NOMO-1 treated with DMSO at 0.1 percent for 48 hours (cell line): ENCODE measurements at regions not wholly inside any gene's neighbourhood (a gene's known extent, or its start where the extent isn't known, plus 50 kb on each side); places are given as distances from the start of the nearest gene placed in this dataset.
"Not testable (repeated sequence)": the region's sequence is repeated elsewhere in the genome, so short reads cannot be mapped to it uniquely, and the experiment has no call there.

Experiments used
- DNase-seq: peaks from one replicate; lab custom pipeline; 2025; ENCODE audit not compliant: unreplicated experiment; lab: John Stamatoyannopoulos, UW

DNA sequence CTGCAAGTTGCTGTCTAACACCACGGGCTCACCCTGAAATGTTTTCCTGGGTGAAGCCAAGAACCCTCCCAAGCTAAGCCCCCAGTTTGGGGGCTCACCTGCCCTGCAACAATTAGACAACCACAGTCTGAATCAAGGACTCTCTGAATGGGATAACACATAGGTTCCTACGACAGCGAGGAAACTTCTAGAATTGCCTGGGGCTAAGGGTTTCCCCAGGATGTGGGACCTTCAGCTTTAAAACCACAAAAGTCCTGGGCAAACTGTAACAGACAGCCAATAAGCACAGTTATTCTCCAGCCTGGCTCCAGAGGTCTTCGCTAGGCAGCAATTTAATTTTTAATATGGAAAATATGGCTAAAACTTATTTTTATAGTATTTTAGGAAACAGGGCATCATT is 162.6 kb downstream of the PRKX start:
- DNase-seq = no peak

DNA sequence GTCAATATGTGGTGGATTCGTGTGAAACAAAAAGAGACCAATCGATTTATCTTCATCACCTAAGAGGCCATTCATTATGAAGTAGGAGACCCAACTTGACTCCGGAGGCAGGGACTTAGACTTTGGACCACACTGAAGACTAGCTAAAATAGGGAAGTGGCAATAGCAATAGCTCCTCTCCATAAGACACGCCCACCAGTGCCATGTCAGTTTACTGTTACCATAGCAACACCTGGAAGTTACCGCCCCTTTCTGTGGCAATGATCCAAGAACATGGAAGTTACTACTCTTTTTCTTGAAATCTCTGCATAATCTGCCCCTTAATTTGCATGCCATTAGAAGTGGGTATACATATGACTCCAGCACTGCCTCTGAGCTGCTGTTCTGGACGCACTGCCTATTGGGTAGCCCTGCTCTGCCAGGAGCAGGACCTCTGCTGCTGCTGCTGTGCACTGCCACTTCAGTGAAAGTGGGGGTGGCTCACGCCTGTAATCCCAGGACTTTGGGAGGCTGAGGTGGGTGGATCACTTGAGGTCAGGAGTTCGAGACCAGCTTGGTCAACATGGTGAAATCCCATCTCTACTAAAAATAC is 163.2 kb downstream of the PRKX start:
- DNase-seq = peak; percentile 91

DNA sequence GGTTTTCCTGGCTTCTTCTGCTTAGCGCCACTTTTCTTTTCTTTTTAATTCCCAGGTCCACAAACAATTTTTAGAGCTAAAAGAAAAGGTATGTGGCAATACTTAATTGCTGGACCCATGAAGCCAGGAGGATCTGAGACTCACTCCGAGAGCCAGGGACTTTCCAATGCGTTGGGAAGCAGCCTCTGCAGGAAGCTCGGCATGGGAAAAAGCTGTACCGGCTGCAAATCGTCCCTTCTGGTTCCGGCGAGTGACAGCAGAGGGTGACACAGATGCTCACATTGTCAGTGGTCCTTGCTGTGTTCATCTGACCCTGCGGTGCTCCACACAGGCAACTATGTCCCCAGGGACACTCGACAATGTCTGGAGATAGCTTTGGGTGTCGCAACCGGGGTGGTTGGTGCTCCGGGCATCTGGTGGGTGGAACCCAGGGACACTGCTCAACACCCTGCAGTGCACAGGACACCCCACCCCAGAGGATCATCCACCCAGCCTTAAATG is 164.0 kb downstream of the PRKX start:
- DNase-seq = peak; percentile 18

DNA sequence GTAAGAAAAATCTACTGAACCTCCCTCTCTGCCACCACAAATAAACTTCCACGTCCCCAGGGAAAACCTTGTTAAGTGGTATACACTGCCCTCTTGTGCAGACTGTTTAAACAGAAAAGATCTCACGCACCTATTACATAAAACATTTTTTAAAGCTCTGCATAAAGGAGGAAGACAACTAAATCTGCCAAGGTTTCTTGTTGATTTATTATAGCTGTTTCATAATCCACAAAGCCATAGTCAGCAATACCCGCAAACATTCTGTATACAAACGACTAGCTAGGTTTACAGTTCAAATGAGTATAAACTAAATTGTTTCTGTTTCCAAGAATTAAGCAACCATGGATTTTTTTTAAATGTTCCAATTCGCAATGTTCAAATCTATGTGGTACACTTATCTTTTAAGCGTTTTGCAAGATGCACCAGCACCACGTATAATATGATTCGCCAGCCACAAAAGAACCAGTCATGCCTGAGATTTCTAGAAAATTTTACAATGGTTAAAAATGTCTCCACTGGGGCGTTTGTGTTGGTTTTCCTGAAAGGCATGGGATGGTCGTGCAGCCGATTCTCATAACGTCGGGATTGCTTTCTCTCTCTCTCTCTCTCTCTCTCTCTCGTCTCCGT is 164.6 kb downstream of the PRKX start:
- DNase-seq = peak; percentile 93

DNA sequence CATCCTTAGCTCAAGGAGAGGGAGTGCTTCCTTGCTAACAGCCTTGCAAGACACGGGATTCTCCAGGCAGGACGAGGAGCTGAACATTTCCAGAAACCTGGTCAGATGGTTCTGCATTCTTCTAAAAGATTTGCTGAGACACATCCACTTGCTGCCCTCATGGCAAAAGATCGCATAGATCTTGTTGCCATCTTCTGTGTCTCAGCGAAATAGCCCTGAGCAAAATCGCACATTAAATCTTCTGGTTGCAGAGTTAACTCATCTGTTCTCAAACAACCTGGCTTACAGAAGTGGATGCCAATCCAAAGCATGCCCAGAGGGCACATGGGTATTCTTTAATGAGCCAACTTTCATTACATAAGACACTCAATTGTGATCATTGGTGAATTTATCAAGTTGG is 167.5 kb downstream of the PRKX start:
- DNase-seq = no peak

DNA sequence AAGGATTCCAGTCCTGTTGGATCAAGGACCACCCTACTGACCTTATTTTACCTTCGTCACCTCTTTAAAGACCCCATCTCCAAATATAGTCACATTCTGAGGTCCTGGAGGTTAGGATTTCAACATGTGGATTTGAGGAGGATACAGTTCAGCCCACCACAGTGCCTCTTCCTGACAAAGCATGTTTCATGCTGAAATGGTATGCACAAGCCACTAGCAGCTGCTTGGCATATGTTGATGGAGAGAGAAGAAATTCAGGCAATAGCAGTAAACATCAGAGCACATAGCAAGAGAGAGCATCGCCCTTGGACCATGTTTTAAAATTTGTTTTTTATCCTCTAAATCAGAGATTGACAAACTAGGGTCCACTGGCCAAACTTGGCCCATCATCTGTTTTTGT is 172.1 kb downstream of the PRKX start:
- DNase-seq = no peak

DNA sequence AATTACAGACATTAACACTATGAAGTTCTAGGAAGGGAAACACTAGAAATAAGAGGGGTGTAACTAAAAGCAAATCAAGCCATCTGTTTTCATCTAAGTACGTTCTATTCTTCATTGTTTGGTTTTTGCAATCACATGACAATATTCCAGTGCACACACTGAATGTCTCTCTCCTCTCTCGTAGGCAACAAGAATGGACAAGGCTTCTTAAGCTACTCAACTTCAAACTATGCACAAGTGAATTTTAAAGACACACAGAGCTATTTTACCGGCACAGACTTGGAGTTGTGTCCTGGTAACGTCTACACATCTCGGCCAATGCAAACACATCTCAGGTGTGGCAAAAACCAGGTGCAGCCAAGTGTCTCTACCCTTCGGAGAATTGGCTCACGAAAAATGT is 173.3 kb downstream of the PRKX start:
- DNase-seq = no peak

DNA sequence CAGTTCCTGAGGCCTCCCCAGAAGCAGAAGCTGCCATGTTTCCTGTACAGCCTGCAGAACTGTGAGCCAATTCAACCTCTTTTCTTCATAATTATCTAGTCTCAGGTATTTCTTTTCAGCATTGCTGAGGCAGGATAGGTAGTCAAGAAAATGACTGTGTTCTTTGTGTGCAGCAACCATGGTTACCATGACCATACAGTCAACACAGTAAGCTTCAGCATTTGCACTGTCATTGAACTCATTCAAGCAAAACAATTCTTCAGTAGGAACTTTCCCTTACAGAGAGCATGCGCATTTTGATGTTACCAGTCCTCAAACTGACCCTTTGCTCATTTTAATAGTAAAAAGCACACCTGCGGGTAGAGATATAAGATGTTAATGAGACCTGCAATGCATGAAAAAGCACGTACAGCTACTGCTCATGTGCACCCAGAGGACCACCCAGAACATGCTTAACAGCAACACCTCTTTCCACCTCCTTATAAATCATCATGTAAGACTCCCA is 180.8 kb downstream of the PRKX start:
- no peak for DNase-seq

DNA sequence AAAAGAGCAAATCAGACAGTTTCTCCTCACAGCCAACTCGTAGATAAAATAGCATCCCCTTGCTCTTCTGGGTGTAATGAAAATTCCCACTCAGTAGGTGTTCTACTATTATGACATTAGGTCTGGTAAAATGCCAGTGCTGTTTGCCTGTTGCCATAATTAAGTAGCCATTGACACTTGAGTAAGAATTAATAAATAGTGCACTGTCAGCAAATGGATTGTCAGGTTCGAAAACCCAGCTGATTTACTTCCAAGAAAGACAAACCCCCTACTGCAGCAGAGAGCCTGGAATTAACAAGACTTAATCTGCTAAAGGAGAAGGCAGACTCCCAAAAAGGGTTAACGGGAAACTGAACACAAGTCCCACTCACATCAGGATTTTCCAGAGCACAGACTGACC is 182.0 kb downstream of the PRKX start:
- not testable (repeated sequence) for DNase-seq

DNA sequence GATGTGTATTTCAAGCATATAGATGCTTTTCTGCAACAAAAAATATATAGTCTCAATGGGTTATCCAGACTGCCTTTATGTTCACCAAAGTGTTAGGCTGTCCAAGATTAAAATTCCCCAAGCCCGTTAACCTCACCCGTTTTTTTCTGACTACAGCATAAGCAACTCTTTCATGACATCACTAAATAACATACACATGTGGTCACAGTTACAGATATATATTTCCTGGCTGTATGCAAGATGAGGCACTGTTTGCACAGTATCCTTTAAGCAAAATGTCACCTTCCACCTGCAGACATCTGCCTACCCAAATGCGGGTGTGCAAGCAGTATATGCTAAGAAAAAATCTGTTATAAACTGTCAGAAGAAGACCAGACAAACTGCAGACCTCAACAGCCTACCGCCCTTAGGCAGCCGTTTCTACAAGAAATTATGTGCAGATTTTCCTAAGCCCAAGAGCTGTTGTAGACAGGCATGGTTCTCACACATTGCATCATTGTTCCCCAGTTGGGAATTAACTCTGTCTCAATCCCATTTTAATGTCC is 183.1 kb upstream of the MXRA5 start:
- DNase-seq = no peak

DNA sequence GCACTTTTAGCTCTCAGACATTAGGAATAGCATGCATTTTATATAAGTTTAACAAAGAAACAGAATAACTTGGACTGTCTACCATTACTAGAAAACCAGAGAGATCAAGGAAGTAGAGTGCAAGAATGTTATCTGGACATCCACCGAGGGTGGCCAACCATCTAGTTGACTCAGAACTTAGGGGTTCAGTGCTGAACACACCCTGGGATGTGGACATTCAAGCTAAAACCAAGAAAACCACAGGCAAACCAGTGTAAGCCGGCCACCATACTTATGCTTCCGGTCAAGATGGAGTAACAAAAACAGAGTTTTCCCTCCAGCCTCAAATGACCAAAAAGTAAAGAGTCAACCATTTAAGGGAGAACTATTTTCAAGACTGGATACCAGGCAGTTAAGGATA is 181.4 kb upstream of the MXRA5 start:
- no peak for DNase-seq

DNA sequence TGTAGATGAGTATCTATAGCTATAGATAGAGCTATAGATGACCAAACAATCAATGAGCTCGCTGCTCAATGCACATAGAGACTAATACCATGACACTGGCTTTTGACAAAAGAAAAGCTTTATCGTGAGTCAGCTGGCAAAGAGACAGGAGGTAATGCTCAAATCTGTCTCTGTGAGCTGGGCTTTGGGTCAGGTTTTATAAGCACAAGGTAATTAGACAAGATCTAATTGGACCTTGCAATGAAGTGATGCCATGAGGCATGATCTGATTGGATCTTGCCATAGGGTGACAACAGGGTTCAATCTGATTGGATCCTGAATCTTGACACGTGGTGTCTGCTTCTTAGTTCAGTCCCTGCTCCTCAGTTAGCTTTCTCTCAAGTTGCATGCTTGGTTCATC is 180.7 kb upstream of the MXRA5 start:
- DNase-seq = no peak

DNA sequence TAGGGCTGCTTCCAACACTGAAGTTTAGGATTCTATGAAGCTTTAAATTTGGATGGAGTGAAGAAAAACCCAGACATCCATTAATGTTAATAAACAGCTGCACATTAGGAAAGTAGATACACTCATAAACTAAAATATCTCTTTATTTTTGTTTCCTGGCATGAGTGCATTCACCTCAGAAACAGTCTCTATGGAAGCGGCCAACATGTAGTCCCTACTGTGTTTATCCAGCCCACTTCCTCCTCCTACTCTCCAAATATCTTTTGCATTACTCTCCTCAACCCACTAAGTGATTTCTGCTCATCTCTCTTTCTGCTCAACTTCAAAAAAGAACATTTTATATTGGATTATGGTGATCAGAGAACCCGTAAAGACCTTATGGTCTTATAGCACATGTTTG is 180.3 kb upstream of the MXRA5 start:
- no peak for DNase-seq

DNA sequence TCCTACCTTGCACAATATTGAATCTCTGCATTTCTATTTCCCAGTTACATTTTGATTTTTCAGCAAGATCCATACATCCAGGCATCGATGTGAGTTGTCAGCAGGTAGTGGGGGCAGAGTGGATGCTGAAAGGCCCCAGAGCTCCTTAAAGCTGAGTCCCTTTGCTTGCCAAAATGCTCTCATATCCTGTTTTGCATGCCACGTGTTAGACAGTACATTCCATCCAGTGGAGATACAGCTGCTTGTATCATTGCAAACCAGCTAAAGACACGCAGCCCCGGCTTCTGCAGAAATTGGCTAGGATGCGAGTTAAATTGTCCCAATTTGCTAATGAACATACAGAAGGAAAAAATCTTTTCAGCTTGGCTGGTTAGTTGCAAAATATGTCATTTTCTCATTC is 179.6 kb upstream of the MXRA5 start:
- no peak for DNase-seq

DNA sequence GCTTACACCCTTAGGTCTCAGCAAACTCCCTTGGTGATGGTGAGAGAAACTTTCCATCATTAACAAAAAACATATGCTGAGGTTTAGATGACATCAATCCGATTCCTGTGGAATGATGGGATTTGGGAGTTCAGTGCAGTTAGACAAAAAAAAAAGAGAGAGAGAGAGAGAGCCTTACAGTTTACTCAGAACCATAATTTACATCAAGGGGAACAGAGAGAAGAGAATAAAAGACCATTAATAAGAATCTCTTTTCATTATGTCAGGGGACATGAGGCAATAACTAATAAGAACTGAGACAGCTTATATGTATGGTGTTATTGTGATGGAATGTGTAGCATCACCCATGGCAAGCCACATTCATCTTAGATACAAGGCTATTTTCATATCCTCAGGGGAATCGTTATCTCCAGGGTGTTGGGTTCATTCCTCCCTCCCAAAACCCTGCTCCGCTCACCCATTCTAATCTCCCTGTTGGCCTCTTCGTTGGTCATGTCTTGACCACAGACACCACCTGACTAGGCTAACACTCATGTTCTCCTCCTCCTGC is 175.7 kb upstream of the MXRA5 start:
- DNase-seq = no peak

DNA sequence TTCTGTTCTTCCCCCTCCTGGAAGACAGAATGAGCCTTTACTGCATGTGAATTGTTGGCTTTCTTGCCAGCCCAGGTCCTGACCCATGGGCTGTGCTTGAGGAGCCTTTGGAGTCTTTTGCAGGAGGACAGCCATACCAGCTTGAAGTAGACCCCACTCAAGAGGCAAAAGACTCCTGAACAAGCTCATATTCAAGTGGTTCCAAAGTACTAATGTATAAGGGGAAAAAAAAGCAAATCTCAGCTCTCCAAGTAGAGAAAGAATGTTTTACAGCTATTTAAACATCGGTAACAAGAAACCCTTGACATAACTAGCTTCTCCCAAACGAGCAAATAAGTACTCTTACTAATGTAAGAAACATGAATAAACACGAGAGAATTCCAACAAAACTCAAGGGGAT is 174.9 kb upstream of the MXRA5 start:
- no peak for DNase-seq

DNA sequence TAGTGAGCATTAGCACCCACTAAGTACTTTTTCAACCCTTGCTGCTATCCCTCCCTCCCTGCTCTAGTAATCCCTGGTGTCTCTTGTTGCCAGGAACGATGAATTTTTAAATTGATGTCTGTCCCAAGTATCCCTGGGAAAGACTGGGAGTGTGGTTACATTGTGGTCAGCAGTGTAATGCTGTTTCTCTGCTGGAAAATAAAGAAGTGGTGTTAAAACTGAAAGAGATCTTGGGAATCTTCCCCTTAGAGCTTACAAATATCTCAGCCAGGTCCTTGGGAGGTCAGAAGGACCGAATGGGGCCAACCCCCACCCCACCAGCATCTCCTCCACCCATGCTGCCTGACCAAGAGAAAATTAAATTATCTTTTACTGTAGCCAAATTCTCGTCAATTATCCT is 174.5 kb upstream of the MXRA5 start:
- no peak for DNase-seq

DNA sequence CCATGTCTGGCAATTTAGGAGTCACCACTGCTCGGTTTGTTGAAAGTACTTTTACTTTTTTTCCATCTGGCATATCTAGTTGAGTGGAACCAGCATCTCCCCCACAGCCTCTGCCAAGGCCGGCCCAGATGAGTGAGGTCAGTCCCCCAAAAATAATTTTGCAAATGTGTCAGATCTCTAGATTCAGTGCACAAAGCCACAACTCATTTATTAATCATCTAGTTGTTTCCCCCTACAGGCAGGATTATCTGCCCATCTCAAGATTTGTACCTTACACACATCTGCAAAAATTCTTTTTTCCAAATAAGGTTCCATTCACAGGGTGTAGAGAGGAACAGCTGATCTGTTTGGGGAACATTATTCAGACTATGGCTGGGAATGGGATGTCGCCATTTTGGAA is 174.0 kb upstream of the MXRA5 start:
- DNase-seq = no peak

DNA sequence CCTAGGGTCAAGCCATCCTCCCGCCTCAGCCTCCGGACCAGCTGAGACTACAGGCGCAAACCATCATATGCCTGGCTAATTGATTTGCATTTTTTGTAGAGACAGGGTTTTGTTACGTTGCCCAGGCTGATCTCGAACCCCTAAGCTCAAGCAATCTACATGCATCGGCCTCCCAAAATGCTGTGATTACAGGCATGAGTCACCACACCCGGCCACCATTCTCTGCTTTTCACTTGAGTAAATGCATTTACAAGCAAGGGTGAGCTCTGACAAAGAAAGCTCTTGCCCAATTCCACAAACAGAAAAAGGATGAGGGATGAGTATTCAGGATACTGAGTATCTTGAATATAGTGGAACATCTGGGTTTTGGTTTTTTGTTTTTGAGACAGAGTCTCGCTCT is 172.9 kb upstream of the MXRA5 start:
- not testable (repeated sequence) for DNase-seq

DNA sequence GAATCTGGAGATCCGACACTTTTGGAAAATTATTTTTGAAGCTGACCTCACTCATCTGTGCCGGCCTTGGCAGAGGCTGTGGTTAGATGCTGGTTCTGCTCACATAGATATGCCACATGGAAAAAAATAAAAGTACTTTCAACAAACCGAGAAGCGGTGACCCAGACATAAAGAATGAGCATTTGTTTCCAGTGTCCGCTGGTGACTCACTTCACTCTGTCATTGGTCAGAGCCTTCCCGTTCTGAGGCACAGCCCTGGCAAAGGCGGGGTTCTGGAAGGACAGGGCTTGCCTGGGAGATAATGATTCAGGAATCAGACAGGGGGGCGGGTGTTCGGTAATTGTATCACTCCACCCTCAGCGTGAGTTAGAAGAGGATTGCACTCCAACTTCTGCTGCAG is 172.4 kb upstream of the MXRA5 start:
- DNase-seq = peak; percentile 15

DNA sequence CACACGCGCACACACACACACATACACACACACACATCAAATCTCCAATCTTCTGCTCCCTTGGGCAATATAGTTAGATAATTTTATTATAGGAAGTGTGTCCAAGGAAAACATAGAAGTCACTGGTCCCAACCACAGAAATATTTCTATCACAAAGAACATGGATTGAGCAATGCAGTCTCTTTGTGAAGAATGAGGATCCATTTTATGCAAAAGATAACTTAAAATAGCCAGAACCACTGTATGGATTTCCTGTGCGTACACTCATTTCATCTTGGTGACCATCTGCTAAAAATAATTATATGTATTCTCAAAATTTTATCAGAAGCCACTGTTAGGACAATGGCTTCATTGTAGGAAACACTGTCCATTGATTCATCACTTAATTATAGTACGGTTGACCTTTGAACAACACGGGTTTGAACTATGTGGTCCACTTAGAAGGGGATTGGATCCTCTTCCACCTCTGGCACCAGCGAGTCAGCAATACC is 169.6 kb upstream of the MXRA5 start:
- DNase-seq = peak; percentile 44

DNA sequence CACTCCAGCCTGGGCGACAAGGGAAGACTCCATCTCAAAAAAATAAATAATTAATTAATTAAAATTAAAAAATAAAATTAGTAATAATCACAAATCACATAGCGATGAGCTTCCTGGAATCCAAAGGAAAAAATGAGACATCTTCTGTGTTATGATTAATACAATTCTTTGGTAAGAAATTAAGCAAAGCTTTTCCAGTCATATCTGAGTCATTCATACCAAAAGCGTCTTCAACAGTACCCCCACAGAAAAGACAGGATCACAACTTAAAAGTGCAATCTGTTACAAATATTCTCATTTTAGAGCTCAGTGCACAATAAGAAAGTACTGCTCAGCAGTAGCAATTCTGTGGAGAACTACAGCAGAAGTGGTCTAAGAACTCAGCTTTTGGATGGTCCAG is 168.5 kb upstream of the MXRA5 start:
- DNase-seq = no peak
